ENCODE measurements at regions not wholly inside any gene's neighbourhood (a gene's known extent, or its start where the extent isn't known, plus 50 kb on each side); places are given as distances from the start of the nearest gene placed in this dataset.

- Histone ChIP-seq H3K27ac (ENCODE audit: insufficient read depth, low read length, poor library complexity, severe bottlenecking) (no peak overlapping the region), H3K9me3 (ENCODE audit: control insufficient read depth, low read length) (no peaks in the 10 kb centered on the region), H3K27me3 (replicated peaks; ENCODE audit: control insufficient read depth, insufficient read depth, low read length, poor library complexity, severe bottlenecking) (no peaks in the 10 kb centered on the region), H3K4me1 (ENCODE audit: control insufficient read depth, insufficient read depth, low read length, poor library complexity, severe bottlenecking) (no peaks in the 10 kb centered on the region), H3K36me3 (ENCODE audit: control insufficient read depth, insufficient read depth, low read length) (no peaks in the 10 kb centered on the region), H3K4me3 (ENCODE audit: insufficient read depth, low read depth, low read length, poor library complexity, severe bottlenecking) (no peak overlapping the region)
- DNase-seq, result no peak
Measured at GRCh38 chr14:58871573-58871972, 233.8 kb downstream of the DACT1 start.

DNA sequence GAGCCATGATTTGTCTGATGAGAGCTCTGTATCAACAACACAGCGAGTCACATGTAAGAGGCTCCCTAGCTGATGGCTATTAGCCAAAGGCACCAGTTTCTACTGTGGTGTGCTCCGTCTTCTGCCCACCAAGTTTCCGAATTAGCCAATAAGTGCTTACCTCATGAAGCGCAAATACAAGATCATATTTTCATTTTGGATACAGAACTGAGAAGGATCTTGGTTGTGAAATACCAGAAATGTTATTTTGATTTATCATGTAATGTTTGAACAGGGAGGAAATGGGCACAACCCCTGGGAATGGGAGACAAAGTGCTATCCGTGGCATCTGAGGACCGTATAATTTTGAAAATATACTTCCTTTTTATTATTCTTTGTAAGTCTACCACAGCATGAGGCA lies 234.3 kb downstream of the DACT1 start:
- no peaks in the 10 kb centered on the region for H3K36me3 ChIP-seq (ENCODE audit: control insufficient read depth, insufficient read depth, low read length)
- no peaks in the 10 kb centered on the region for H3K27me3 ChIP-seq (replicated peaks; ENCODE audit: control insufficient read depth, insufficient read depth, low read length, poor library complexity, severe bottlenecking)
- DNase-seq, result no peak
- H3K9me3 ChIP-seq (ENCODE audit: control insufficient read depth, low read length), result no peaks in the 10 kb centered on the region
- no peak overlapping the region for H3K4me3 ChIP-seq (ENCODE audit: insufficient read depth, low read depth, low read length, poor library complexity, severe bottlenecking)
- H3K4me1 ChIP-seq (ENCODE audit: control insufficient read depth, insufficient read depth, low read length, poor library complexity, severe bottlenecking), result no peaks in the 10 kb centered on the region
- no peak overlapping the region for H3K27ac ChIP-seq (ENCODE audit: insufficient read depth, low read length, poor library complexity, severe bottlenecking)

GRCh38 chr14:58873228-58873953 lies 235.6 kb downstream of the DACT1 start:
- Histone ChIP-seq H3K9me3 (ENCODE audit: control insufficient read depth, low read length) (no peaks in the 10 kb centered on the region), H3K27ac (ENCODE audit: insufficient read depth, low read length, poor library complexity, severe bottlenecking) (no peak overlapping the region), H3K4me3 (ENCODE audit: insufficient read depth, low read depth, low read length, poor library complexity, severe bottlenecking) (no peak overlapping the region)

DNA sequence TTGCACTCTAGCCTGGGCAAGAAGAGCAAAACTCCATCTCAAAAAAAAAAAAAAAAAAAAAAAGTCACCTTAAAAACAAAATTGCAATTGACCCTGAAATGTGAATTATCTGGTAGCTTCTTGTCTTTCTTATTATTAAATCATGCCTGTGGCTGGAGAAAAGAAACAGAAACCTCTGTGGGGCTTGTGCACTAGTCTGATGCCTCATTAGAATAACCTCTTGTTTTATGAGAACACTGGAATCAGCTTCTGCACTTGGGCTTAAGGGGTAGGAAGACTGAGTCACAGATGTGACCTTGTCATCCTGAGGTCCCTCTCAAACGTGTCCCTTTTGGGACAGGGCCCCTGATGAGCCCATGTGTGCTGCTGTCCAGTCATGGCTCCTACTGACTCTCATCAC lies 237.9 kb downstream of the DACT1 start:
- no peak overlapping the region for H3K4me3 ChIP-seq (ENCODE audit: insufficient read depth, low read depth, low read length, poor library complexity, severe bottlenecking)
- no peaks in the 10 kb centered on the region for H3K27me3 ChIP-seq (replicated peaks; ENCODE audit: control insufficient read depth, insufficient read depth, low read length, poor library complexity, severe bottlenecking)
- no peaks in the 10 kb centered on the region for H3K9me3 ChIP-seq (ENCODE audit: control insufficient read depth, low read length)
- no peak for DNase-seq
- H3K27ac ChIP-seq (ENCODE audit: insufficient read depth, low read length, poor library complexity, severe bottlenecking), result no peak overlapping the region
- H3K36me3 ChIP-seq (ENCODE audit: control insufficient read depth, insufficient read depth, low read length), result no peaks in the 10 kb centered on the region
- H3K4me1 ChIP-seq (ENCODE audit: control insufficient read depth, insufficient read depth, low read length, poor library complexity, severe bottlenecking), result no peaks in the 10 kb centered on the region

More at GRCh38 chr14:58873228-58873953, 235.6 kb downstream of the DACT1 start:
- H3K27me3 ChIP-seq (replicated peaks; ENCODE audit: control insufficient read depth, insufficient read depth, low read length, poor library complexity, severe bottlenecking), result no peaks in the 10 kb centered on the region
- H3K4me1 ChIP-seq (ENCODE audit: control insufficient read depth, insufficient read depth, low read length, poor library complexity, severe bottlenecking), result no peaks in the 10 kb centered on the region
- no peak for DNase-seq
- no peaks in the 10 kb centered on the region for H3K36me3 ChIP-seq (ENCODE audit: control insufficient read depth, insufficient read depth, low read length)

DNA sequence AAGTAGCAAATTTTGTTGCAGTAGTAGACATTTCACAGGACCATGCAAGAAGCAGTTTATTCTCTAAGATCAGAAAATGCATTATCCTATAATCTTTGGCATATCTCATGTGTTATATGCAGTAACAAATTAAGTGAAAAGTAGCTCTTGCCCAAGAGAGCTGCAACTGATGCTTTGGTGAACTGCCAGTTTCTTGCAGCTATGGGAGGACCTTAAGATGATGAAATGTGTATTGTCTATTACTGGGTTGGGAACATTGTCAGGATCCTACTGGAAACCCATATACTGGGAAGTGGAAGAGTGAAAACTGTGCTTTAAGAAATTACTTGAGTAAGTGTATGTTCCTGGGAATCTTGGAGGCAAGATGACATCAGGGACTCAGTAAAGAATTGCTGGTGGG lies 238.8 kb downstream of the DACT1 start:
- no peaks in the 10 kb centered on the region for H3K27me3 ChIP-seq (replicated peaks; ENCODE audit: control insufficient read depth, insufficient read depth, low read length, poor library complexity, severe bottlenecking)
- H3K4me1 ChIP-seq (ENCODE audit: control insufficient read depth, insufficient read depth, low read length, poor library complexity, severe bottlenecking), result no peaks in the 10 kb centered on the region
- no peak overlapping the region for H3K27ac ChIP-seq (ENCODE audit: insufficient read depth, low read length, poor library complexity, severe bottlenecking)
- H3K4me3 ChIP-seq (ENCODE audit: insufficient read depth, low read depth, low read length, poor library complexity, severe bottlenecking), result no peak overlapping the region
- H3K9me3 ChIP-seq (ENCODE audit: control insufficient read depth, low read length), result no peaks in the 10 kb centered on the region
- H3K36me3 ChIP-seq (ENCODE audit: control insufficient read depth, insufficient read depth, low read length), result no peaks in the 10 kb centered on the region
- DNase-seq, result no peak

- H3K36me3 ChIP-seq (ENCODE audit: control insufficient read depth, insufficient read depth, low read length), result no peaks in the 10 kb centered on the region
- no peak for DNase-seq
- no peak overlapping the region for H3K4me3 ChIP-seq (ENCODE audit: insufficient read depth, low read depth, low read length, poor library complexity, severe bottlenecking)
- H3K27me3 ChIP-seq (replicated peaks; ENCODE audit: control insufficient read depth, insufficient read depth, low read length, poor library complexity, severe bottlenecking), result no peaks in the 10 kb centered on the region
- H3K9me3 ChIP-seq (ENCODE audit: control insufficient read depth, low read length), result no peaks in the 10 kb centered on the region
- no peaks in the 10 kb centered on the region for H3K4me1 ChIP-seq (ENCODE audit: control insufficient read depth, insufficient read depth, low read length, poor library complexity, severe bottlenecking)
- no peak overlapping the region for H3K27ac ChIP-seq (ENCODE audit: insufficient read depth, low read length, poor library complexity, severe bottlenecking)
Measured at GRCh38 chr14:58878439-58879139, 240.8 kb downstream of the DACT1 start.

GRCh38 chr14:58881433-58881832 lies 243.7 kb downstream of the DACT1 start:
- no peak overlapping the region for H3K4me3 ChIP-seq (ENCODE audit: insufficient read depth, low read depth, low read length, poor library complexity, severe bottlenecking)
- H3K9me3 ChIP-seq (ENCODE audit: control insufficient read depth, low read length), result no peaks in the 10 kb centered on the region
- DNase-seq, result no peak
- H3K36me3 ChIP-seq (ENCODE audit: control insufficient read depth, insufficient read depth, low read length), result no peaks in the 10 kb centered on the region
- H3K4me1 ChIP-seq (ENCODE audit: control insufficient read depth, insufficient read depth, low read length, poor library complexity, severe bottlenecking), result no peaks in the 10 kb centered on the region
- no peaks in the 10 kb centered on the region for H3K27me3 ChIP-seq (replicated peaks; ENCODE audit: control insufficient read depth, insufficient read depth, low read length, poor library complexity, severe bottlenecking)
- H3K27ac ChIP-seq (ENCODE audit: insufficient read depth, low read length, poor library complexity, severe bottlenecking), result no peak overlapping the region

DNA sequence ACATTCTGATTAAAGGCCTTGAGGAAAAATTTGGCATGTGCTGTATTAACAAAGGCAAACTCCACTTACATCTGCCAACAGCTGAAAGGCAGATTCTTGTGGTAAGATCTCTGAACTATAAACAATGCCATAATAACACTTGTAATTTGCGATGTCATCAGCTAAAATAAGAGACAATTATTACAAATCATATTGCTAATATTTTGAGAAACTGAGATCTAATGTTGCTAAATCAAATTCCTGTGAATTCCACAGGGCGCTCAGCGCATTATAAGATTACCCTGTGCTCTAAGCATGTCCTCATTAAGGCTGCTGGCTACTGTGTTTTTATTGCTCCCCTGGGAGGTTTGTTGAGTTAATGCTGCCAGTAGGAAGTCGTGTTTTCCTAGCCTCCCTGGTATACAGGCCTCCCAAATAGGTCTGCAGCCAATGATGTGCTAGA lies 244.8 kb downstream of the DACT1 start:
- no peak for DNase-seq
- Histone ChIP-seq H3K4me3 (ENCODE audit: insufficient read depth, low read depth, low read length, poor library complexity, severe bottlenecking) (no peak overlapping the region), H3K36me3 (ENCODE audit: control insufficient read depth, insufficient read depth, low read length) (no peaks in the 10 kb centered on the region), H3K27ac (ENCODE audit: insufficient read depth, low read length, poor library complexity, severe bottlenecking) (no peak overlapping the region), H3K4me1 (ENCODE audit: control insufficient read depth, insufficient read depth, low read length, poor library complexity, severe bottlenecking) (no peaks in the 10 kb centered on the region), H3K9me3 (ENCODE audit: control insufficient read depth, low read length) (no peaks in the 10 kb centered on the region), H3K27me3 (replicated peaks; ENCODE audit: control insufficient read depth, insufficient read depth, low read length, poor library complexity, severe bottlenecking) (no peaks in the 10 kb centered on the region)

GRCh38 chr14:58884442-58884841 lies 246.7 kb downstream of the DACT1 start:
- DNase-seq, result no peak
- no peaks in the 10 kb centered on the region for H3K4me1 ChIP-seq (ENCODE audit: control insufficient read depth, insufficient read depth, low read length, poor library complexity, severe bottlenecking)
- no peak overlapping the region for H3K27ac ChIP-seq (ENCODE audit: insufficient read depth, low read length, poor library complexity, severe bottlenecking)
- H3K4me3 ChIP-seq (ENCODE audit: insufficient read depth, low read depth, low read length, poor library complexity, severe bottlenecking), result no peak overlapping the region
- no peaks in the 10 kb centered on the region for H3K27me3 ChIP-seq (replicated peaks; ENCODE audit: control insufficient read depth, insufficient read depth, low read length, poor library complexity, severe bottlenecking)
- no peaks in the 10 kb centered on the region for H3K36me3 ChIP-seq (ENCODE audit: control insufficient read depth, insufficient read depth, low read length)
- no peaks in the 10 kb centered on the region for H3K9me3 ChIP-seq (ENCODE audit: control insufficient read depth, low read length)

DNA sequence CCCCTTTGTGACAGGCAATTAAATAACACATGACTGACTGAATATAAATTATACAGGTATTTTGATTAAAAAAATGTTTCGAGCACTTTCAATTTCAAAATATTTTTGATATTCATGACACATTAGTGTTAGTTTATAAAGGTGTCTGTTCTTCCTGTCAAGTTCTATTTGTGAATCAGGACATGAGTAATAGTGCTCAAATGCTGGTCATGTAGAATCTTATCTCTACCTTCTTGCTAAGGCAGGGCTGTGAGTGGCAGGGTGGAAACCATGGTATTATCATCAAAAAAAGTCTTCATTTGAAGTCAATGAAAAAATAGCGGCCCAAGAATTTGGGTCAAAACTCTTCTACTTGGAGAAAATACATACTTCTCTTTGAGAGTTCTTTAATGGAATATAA lies 250.2 kb downstream of the DACT1 start:
- no peak for DNase-seq
- Histone ChIP-seq H3K27me3 (replicated peaks; ENCODE audit: control insufficient read depth, insufficient read depth, low read length, poor library complexity, severe bottlenecking) (no peaks in the 10 kb centered on the region), H3K27ac (ENCODE audit: insufficient read depth, low read length, poor library complexity, severe bottlenecking) (no peak overlapping the region), H3K4me1 (ENCODE audit: control insufficient read depth, insufficient read depth, low read length, poor library complexity, severe bottlenecking) (no peaks in the 10 kb centered on the region), H3K9me3 (ENCODE audit: control insufficient read depth, low read length) (no peaks in the 10 kb centered on the region), H3K4me3 (ENCODE audit: insufficient read depth, low read depth, low read length, poor library complexity, severe bottlenecking) (no peak overlapping the region), H3K36me3 (ENCODE audit: control insufficient read depth, insufficient read depth, low read length) (no peaks in the 10 kb centered on the region)
